ENCODE measurements at regions not wholly inside any gene's neighbourhood (a gene's known extent, or its start where the extent isn't known, plus 50 kb on each side); places are given as distances from the start of the nearest gene placed in this dataset.

- TF ChIP-seq CTCF (IDR thresholded peaks at IDR 0.05; ENCODE audit: low read length) (no peak), EZH2 (IDR thresholded peaks at IDR 0.05; ENCODE audit: borderline replicate concordance, low read length) (no peak)
Observed at GRCh38 chr3:139173372-139174108, 128.8 kb upstream of the PRR23C start.
